ENCODE measurements at regions not wholly inside any gene's neighbourhood (a gene's known extent, or its start where the extent isn't known, plus 50 kb on each side); places are given as distances from the start of the nearest gene placed in this dataset.

DNA sequence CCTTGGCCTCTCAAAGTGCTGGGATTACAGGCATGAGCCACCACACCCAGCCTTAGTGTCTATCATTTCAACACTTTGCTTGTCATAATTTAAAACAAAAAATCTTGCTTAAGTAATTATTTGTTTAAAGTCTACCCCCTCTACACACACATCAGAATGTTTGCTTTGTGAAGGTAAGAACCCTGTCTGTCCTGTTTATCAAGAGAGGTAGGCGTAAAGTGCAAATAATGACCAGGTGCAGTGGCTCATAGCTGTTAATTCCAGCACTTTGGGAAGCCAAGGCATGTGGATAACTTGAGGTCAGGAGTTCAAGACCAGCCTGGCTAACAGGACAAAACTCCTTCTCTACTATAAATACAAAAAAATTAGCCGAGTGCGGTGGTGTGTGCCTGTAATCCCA is 326.7 kb upstream of the CLNK start (continued):
- TF ChIP-seq, protein P1, sequence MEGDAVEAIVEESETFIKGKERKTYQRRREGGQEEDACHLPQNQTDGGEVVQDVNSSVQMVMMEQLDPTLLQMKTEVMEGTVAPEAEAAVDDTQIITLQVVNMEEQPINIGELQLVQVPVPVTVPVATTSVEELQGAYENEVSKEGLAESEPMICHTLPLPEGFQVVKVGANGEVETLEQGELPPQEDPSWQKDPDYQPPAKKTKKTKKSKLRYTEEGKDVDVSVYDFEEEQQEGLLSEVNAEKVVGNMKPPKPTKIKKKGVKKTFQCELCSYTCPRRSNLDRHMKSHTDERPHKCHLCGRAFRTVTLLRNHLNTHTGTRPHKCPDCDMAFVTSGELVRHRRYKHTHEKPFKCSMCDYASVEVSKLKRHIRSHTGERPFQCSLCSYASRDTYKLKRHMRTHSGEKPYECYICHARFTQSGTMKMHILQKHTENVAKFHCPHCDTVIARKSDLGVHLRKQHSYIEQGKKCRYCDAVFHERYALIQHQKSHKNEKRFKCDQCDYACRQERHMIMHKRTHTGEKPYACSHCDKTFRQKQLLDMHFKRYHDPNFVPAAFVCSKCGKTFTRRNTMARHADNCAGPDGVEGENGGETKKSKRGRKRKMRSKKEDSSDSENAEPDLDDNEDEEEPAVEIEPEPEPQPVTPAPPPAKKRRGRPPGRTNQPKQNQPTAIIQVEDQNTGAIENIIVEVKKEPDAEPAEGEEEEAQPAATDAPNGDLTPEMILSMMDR (IDR thresholded peaks at IDR 0.05; ENCODE audit: low read depth, low read length, missing input control) = no peak
- TF ChIP-seq, protein P2, sequence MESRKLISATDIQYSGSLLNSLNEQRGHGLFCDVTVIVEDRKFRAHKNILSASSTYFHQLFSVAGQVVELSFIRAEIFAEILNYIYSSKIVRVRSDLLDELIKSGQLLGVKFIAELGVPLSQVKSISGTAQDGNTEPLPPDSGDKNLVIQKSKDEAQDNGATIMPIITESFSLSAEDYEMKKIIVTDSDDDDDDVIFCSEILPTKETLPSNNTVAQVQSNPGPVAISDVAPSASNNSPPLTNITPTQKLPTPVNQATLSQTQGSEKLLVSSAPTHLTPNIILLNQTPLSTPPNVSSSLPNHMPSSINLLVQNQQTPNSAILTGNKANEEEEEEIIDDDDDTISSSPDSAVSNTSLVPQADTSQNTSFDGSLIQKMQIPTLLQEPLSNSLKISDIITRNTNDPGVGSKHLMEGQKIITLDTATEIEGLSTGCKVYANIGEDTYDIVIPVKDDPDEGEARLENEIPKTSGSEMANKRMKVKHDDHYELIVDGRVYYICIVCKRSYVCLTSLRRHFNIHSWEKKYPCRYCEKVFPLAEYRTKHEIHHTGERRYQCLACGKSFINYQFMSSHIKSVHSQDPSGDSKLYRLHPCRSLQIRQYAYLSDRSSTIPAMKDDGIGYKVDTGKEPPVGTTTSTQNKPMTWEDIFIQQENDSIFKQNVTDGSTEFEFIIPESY (IDR thresholded peaks at IDR 0.05) = no peak

DNA sequence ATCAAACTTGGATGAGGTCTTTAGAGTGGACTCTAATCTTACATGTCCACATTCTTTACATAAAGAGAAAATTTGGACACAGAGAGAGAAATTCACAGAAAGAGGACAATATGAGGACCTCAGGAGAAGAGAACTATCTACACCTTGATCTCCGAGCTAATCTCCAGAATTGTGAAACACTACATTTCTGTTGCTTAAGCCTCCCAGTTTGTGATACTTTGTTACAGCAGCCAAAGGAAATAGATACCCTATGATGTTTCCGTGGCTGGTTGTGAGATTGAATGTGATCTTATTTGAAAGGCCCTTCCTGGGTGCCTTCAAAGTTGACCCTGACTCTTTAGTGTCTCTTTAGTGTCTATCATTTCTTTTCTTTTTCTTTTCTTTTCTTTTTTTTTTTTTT is 326.1 kb upstream of the CLNK start:
- Histone ChIP-seq H3K9ac (ENCODE audit: low read depth in 1 of 2, low read length in 2 of 2) (no peak overlapping the region), H3K9me3 (ENCODE audit: control insufficient read depth in 4 of 4, low read length in 3 of 4) (peaks cover 0 to 6% (median 0%) of the 10 kb centered on the region in 4 donors)
- WGBS = 59% methylated on average over 2 of the region's 2 CpGs

More for the DNA sequence above, 326.1 kb upstream of the CLNK start:
- DNase-seq (ENCODE audit: low spot score) = no peak
- Histone ChIP-seq H3K27me3 (ENCODE audit: control insufficient read depth in 4 of 4, insufficient read depth in 4 of 4, low read length in 3 of 4) (no peaks in the 10 kb centered on the region), H3K4me3 (ENCODE audit: low read depth in 1 of 3, low read length in 3 of 3) (no peak overlapping the region), H3K4me1 (ENCODE audit: control insufficient read depth in 4 of 4, insufficient read depth in 4 of 4, low read length in 3 of 4) (no peaks in the 10 kb centered on the region), H3K36me3 (ENCODE audit: control insufficient read depth in 4 of 4, insufficient read depth in 3 of 4, low read depth in 1 of 4, low read length in 3 of 4) (no peaks in the 10 kb centered on the region), H3K27ac (ENCODE audit: low read depth in 1 of 2, low read length in 2 of 2) (no peak overlapping the region)
- TF ChIP-seq RAD21 (IDR thresholded peaks at IDR 0.05) (no peak), HNF4G (IDR thresholded peaks at IDR 0.05) (no peak), SP1 (IDR thresholded peaks at IDR 0.05) (no peak), GABPA (IDR thresholded peaks at IDR 0.05 in 1 of 2, conservative IDR thresholded peaks at IDR 0.05 in 1 of 2) (no peak), EGR1 (IDR thresholded peaks at IDR 0.05; ENCODE audit: low read depth in 2 of 2) (no peak), TAF1 (conservative IDR thresholded peaks at IDR 0.05) (no peak), RXRA (IDR thresholded peaks at IDR 0.05) (no peak), NR2F2 (IDR thresholded peaks at IDR 0.05) (no peak), HNF4A (conservative IDR thresholded peaks at IDR 0.05) (no peak), FOXA2 (IDR thresholded peaks at IDR 0.05) (no peak), JUND (IDR thresholded peaks at IDR 0.05) (no peak), FOXA1 (IDR thresholded peaks at IDR 0.05) (no peak), YY1 (IDR thresholded peaks at IDR 0.05) (no peak)
- TF ChIP-seq, protein P1 (IDR thresholded peaks at IDR 0.05; ENCODE audit: low read depth, low read length, missing input control) = no peak
- TF ChIP-seq, protein P2 (IDR thresholded peaks at IDR 0.05) = no peak
- TF ChIP-seq, protein P3, sequence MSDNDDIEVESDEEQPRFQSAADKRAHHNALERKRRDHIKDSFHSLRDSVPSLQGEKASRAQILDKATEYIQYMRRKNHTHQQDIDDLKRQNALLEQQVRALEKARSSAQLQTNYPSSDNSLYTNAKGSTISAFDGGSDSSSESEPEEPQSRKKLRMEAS (IDR thresholded peaks at IDR 0.05) = no peak
- TF ChIP-seq, protein P4, sequence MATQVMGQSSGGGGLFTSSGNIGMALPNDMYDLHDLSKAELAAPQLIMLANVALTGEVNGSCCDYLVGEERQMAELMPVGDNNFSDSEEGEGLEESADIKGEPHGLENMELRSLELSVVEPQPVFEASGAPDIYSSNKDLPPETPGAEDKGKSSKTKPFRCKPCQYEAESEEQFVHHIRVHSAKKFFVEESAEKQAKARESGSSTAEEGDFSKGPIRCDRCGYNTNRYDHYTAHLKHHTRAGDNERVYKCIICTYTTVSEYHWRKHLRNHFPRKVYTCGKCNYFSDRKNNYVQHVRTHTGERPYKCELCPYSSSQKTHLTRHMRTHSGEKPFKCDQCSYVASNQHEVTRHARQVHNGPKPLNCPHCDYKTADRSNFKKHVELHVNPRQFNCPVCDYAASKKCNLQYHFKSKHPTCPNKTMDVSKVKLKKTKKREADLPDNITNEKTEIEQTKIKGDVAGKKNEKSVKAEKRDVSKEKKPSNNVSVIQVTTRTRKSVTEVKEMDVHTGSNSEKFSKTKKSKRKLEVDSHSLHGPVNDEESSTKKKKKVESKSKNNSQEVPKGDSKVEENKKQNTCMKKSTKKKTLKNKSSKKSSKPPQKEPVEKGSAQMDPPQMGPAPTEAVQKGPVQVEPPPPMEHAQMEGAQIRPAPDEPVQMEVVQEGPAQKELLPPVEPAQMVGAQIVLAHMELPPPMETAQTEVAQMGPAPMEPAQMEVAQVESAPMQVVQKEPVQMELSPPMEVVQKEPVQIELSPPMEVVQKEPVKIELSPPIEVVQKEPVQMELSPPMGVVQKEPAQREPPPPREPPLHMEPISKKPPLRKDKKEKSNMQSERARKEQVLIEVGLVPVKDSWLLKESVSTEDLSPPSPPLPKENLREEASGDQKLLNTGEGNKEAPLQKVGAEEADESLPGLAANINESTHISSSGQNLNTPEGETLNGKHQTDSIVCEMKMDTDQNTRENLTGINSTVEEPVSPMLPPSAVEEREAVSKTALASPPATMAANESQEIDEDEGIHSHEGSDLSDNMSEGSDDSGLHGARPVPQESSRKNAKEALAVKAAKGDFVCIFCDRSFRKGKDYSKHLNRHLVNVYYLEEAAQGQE (IDR thresholded peaks at IDR 0.05) = no peak
- TF ChIP-seq, protein P5, sequence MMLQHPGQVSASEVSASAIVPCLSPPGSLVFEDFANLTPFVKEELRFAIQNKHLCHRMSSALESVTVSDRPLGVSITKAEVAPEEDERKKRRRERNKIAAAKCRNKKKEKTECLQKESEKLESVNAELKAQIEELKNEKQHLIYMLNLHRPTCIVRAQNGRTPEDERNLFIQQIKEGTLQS (IDR thresholded peaks at IDR 0.05) = no peak

All from liver (tissue), 8 donors.